GM19328 (cell line): ENCODE measurements at regions not wholly inside any gene's neighbourhood (a gene's known extent, or its start where the extent isn't known, plus 50 kb on each side); places are given as distances from the start of the nearest gene placed in this dataset.
"Not testable (repeated sequence)": the region's sequence is repeated elsewhere in the genome, so short reads cannot be mapped to it uniquely, and the experiment has no call there.

Experiments used
- ATAC-seq: cut with Tn5 transposase; IDR thresholded peaks from one replicate; pipeline ENCODE4 v1.9.1; 2021; ENCODE audit warnings: mild to moderate bottlenecking, moderate library complexity; ENCODE audit not compliant: unreplicated experiment

DNA sequence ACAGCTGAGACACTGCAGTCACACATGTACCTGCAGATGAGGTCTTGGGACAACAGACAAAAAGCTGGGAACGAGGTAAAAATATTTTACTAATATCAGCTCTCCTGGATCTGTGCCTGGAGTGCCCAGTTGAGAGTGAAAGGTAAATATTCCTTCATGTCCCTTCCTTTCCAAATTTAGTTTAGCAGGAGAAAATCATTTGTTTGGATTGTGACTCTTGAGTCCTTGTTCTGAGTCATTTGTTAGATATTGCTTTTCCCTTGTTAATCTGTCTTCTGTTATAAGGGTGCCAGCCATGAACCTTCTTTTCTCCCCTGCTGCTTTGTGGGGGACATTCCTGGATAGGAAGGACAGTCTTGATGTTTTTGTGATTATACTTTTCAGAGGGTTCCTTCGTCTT lies 329.2 kb downstream of the DSC3 start:
- no peak for ATAC-seq

- no peak for ATAC-seq
Measured at GRCh38 chr18:30712383-30712782, 330.2 kb downstream of the DSC3 start.

DNA sequence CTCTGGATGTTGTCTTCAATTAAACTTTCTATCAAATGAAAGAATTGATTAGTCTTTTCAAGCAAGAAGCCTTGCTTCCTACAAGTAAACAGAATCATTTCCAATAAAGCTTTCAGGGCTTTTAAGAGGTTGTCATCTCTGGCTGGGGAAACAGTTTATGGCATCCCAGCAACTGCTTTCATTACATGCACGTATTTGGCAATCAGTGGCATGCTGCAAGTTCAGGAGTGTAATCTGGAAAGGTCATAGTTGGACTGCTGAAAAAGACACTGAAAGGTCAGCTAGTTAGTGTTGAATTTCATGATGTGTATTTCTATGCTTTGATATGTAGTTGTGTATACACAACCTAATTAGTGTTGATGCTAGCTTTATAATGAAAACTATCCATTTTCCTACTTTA lies 332.9 kb downstream of the DSC3 start:
- no peak for ATAC-seq

GRCh38 chr18:30705943-30706342 lies 336.6 kb downstream of the DSC3 start:
- no peak for ATAC-seq

- no peak for ATAC-seq
Measured at GRCh38 chr18:30698571-30698970, 344.0 kb downstream of the DSC3 start.

DNA sequence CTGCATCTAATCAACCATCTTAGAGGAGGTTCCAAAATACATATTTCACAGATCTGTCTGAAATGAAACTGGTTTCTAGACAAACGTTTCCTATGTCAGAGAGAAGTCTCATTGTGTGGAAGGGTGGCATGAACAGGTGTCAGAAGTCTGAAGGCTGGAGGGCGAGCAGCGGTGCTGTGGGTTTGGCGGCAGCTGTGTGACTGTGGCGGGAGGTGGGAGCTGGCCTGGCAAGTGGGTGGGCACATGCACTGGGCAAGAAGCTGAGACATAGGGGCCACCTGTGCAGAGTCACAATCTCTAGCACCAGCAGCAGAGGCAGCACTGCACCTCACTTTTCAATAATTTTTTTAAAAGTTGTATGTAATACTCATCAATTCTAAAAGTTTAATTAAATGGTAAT lies 346.3 kb downstream of the DSC3 start:
- no peak for ATAC-seq

- no peak for ATAC-seq
Measured at GRCh38 chr18:30694773-30695172, 347.8 kb downstream of the DSC3 start.

DNA sequence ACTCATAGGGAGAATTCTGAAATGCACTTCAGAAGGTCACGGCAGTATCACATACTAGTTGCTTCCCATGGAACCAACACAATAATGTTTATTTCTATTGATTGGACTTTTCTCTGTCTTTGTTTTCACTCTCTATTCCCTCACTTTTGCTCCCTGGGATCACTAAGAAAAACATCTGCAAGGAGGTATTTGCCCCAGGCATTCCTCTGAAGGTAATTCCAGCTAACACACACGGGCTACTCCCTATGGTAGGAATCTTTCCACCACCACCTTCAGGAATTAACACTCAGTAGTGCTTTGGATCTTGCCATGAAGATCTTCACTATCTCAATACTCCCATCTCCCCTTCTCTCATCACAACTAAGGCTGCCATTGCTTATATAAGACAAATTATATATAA lies 353.3 kb downstream of the DSC3 start:
- no peak for ATAC-seq

GRCh38 chr18:30687501-30687900 lies 355.0 kb downstream of the DSC3 start:
- no peak for ATAC-seq

- ATAC-seq: no peak
Measured at GRCh38 chr18:30684825-30685481, 357.6 kb downstream of the DSC3 start.

- no peak for ATAC-seq
Measured at GRCh38 chr18:30683836-30684235, 358.7 kb downstream of the DSC3 start.

DNA sequence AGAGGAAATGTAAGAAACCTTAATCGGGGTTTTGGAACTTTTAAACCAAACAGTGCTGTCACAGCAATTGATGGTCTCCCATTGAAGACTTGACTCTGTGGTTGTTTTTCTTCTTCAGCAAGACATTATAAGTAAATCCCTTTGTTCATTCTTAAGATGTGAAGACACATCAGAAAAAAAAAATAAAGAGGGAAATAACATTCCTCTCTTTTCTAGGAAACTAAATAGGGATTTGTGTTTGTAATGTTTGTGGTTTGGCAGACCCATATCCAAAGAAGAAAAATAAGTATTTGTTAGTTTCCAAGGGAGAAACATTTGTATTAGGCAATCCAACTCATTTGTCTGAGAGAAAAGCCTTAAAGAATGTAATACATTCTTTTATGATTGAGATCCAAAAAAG lies 359.9 kb downstream of the DSC3 start:
- ATAC-seq: no peak

- no peak for ATAC-seq
Measured at GRCh38 chr18:30679285-30679930, 363.1 kb downstream of the DSC3 start.

DNA sequence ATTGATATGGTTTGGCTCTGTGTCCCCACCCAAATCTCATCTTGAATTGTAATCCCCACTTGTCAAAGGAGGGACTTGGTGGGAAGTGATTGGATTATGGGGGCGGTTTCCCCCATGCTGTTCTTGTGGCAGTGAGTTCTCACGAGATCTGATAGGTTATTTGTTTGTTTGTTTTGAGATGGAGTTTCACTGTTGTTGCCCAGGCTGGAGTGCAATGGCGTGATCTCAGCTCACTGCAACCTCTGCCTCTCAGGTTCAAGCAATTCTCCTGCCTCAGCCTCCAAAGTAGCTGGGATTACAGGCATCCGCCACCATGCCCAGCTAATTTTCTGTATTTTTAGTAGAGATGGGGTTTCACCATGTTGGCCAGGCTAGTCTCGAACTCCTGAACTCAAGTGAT lies 364.7 kb downstream of the DSC3 start:
- not testable (repeated sequence) for ATAC-seq

GRCh38 chr18:30676053-30676480 lies 366.5 kb downstream of the DSC3 start:
- no peak for ATAC-seq

DNA sequence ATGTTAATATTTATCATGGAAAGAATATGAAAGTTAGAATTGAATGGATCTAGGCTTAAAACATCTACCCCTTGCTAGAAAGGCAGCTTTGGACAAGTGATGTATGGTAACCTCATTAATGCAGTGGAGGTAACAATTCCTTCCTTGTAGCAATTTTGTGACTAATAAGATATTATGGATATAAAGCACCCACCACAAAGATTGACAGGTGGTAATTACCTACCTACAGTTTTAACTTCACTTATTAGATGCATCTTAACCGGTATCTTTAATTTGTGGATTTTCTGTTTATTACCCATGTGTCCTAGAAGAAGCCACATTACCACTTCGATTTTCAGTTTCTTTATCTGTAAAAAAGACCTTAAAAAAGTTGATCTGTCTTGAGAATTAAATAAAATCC lies 367.0 kb downstream of the DSC3 start:
- no peak for ATAC-seq

DNA sequence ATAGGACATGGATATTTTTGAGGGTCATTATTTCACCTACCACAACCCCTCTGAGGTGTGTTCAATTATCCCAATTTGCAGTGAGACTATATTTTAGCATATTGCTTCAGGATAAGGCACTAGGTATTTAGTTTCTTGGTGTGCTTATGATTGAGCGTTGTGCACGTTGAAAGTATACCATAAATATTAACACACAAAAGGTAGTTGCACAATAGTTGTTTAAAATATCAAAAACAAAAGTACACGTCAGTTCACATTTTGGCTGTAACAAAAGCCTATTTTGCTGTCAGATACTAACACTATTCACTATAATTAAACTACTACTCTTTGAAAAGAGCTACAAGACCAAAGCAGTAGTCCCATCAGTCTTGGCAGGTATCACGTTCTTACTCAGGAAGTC lies 367.5 kb downstream of the DSC3 start:
- ATAC-seq: no peak

DNA sequence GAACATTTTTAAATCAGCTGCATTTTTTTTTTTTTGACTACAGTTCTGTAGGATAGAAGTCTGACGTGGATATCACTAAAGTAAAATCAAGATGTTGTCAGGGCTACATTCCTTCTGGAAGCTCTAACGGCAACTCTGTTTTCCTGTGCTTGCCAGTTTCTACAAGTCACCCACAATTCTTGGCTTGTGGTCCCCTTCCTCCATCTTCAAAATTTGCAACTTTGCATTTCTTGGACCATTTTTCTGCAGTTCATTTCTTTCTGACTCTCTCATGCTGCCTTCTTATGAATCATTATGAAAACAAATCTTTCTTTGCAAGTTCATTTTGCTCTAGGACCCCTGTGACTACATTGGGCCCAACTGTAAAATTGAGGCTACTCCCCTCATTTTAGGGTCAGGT lies 367.9 kb downstream of the DSC3 start:
- no peak for ATAC-seq

DNA sequence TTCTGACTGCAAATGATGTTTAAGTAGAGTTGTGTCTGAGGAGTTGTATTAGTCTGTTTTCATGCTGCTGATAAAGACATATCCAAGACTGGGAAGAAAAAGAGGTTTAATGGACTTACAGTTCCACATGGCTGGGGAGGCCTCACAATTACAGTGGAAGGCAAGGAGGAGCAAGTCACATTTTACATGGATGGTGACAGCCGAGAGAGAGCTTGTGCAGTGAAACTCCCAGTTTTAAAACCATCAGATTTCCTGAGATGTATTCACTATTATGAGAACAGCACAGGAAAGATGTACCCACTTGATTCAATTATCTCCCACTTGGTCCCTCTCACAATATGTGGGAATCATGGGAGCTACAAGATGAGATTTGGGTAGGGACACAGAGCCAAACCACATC lies 370.1 kb downstream of the DSC3 start:
- not testable (repeated sequence) for ATAC-seq

DNA sequence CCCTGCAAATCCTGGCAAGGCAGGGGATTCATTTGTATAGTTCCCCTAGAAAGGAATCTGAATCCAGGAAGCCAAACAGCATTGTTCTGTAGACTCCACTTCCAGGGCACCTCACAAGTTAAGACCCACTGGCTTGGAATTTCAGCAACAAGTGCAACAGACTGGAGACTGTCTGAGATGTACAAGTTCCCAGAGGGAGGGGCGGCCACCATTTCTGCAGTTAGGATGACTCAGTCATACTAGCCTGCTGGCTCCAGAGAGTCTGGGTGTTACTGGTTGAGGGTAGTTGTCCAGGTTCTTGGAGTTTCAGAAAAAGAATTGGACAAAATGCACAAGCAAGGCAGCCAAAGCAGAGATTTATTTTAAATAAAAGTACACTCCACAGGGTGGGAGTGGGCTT lies 384.2 kb downstream of the DSC3 start:
- ATAC-seq: no peak

GRCh38 chr18:30652387-30652786 lies 390.2 kb downstream of the DSC3 start:
- no peak for ATAC-seq

- no peak for ATAC-seq
Measured at GRCh38 chr18:30650499-30650898, 392.0 kb downstream of the DSC3 start.

DNA sequence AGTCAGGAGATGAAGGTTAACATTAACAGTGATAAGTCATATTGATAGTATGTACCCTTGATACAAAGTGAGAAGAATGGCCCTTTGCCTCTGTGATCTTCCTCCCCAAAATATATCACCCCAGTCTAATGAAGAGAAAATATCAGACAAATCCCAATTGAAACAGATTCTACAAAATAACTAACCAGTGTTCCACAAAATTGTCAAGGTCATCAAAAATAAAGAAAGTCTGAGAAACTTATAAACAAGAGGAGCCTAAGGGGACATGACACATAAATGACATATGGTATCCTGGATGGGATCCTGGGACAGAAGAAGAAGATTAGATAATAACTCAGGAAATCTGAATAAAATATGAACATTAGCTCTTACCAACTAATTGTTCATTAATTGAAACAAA lies 398.4 kb downstream of the DSC3 start:
- no peak for ATAC-seq
